OCI-LY7 (cell line): ENCODE measurements at regions not wholly inside any gene's neighbourhood (a gene's known extent, or its start where the extent isn't known, plus 50 kb on each side); places are given as distances from the start of the nearest gene placed in this dataset.

Source experiments
- EZH2phosphoT487 ChIP-seq: fragments of 200-600 bp; sonication (generic); IDR thresholded peaks from 2 replicates; pipeline ENCODE4 v1.6.1; 2018; ENCODE audit warnings: low read depth, borderline replicate concordance, mild to moderate bottlenecking, mixed run types, antibody characterized with exemption, low read length, moderate library complexity, mixed read lengths
- TF ChIP-seq, protein P1 (sequence below): fragments of 200-600 bp; sonication (generic); conservative IDR thresholded peaks from 2 replicates; pipeline ENCODE4 v1.5.1; 2014; ENCODE audit warnings: mild to moderate bottlenecking, antibody characterized with exemption, low read length, moderate library complexity, mixed read lengths

DNA sequence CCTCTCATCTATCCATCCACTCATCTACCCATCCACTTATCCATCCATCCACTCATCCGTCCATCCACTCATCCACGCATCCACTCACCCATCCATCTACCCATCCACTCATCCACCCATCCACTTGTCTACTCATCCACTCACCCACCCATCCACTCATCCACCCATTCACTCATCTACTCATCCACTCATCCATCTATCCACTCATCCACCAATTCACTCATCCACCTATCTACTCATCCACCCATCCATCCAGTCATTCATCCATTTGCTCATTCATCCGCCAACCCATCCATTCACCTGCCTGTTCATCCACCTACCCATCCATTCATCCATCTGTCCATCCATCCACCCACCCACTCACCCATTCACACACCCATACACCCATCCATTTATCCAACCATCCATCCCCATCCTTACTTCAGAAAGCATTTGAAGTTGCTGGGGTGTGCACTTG, 329.6 kb downstream of the SEC14L1 start:
- TF ChIP-seq, protein P1, sequence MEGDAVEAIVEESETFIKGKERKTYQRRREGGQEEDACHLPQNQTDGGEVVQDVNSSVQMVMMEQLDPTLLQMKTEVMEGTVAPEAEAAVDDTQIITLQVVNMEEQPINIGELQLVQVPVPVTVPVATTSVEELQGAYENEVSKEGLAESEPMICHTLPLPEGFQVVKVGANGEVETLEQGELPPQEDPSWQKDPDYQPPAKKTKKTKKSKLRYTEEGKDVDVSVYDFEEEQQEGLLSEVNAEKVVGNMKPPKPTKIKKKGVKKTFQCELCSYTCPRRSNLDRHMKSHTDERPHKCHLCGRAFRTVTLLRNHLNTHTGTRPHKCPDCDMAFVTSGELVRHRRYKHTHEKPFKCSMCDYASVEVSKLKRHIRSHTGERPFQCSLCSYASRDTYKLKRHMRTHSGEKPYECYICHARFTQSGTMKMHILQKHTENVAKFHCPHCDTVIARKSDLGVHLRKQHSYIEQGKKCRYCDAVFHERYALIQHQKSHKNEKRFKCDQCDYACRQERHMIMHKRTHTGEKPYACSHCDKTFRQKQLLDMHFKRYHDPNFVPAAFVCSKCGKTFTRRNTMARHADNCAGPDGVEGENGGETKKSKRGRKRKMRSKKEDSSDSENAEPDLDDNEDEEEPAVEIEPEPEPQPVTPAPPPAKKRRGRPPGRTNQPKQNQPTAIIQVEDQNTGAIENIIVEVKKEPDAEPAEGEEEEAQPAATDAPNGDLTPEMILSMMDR, result no peak
- TF ChIP-seq EZH2phosphoT487, result no peak
